ENCODE measurements at regions not wholly inside any gene's neighbourhood (a gene's known extent, or its start where the extent isn't known, plus 50 kb on each side); places are given as distances from the start of the nearest gene placed in this dataset.

DNA sequence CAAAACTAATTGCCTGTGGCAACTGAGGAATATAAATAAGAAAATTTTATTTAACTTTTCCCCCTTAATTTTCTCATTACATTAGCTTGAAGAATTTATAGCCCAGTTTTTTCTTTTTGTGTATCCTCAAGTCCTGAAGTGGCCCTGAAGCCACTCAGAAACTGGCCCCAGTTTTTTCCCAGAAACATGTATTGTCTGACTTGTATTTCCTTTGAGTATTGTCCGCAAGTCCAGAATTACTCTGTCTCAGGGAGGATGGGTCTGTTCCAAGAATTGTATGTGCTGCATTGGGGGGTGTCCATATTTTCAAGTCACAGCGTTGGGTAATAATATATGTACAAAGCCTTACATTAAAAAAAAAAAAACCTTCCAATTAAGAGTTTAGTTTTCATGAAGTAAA lies 149.7 kb upstream of the IL12A start:
- TF ChIP-seq POLR2A (IDR thresholded peaks at IDR 0.05; ENCODE audit: low read length) (no peak), GATA1 (IDR thresholded peaks at IDR 0.05; ENCODE audit: low read depth, low read length) (no peak)

Data from erythroblast (primary cell).